Frontal cortex (tissue), 3 donors: ENCODE measurements at regions not wholly inside any gene's neighbourhood (a gene's known extent, or its start where the extent isn't known, plus 50 kb on each side); places are given as distances from the start of the nearest gene placed in this dataset.

Source experiments
- DNase-seq, 2 donors: peaks; one replicate each; pipeline ENCODE4 v3.0.0; 2012; ENCODE audit warnings: low spot score in 2 of 2
- FAIRE-seq: peaks from 2 replicates; lab custom pipeline; 2012; peaks lifted over from hg19 to GRCh38; lab: Jason Lieb, UNC
- donor health status: control.
- donor health status: control.
- donor health status: control.

GRCh38 chr14:101125313-101125712 lies 221.8 kb upstream of the RTL1 start:
- FAIRE-seq, result no peak

GRCh38 chr14:101125719-101126651 lies 222.5 kb upstream of the RTL1 start:
- DNase-seq (no peak), FAIRE-seq (no peak)

More at GRCh38 chr14:101125313-101125712, 221.8 kb upstream of the RTL1 start:
- no peak for DNase-seq

- DNase-seq (no peak), FAIRE-seq (no peak)
These were observed 223.2 kb upstream of the RTL1 start for GRCh38 chr14:101126731-101127130.

GRCh38 chr14:101127224-101127623 lies 223.7 kb upstream of the RTL1 start:
- DNase-seq (no peak), FAIRE-seq (no peak)

GRCh38 chr14:101128478-101129321 lies 225.2 kb upstream of the RTL1 start:
- FAIRE-seq (no peak), DNase-seq (no peak)

- no peak for FAIRE-seq
These were observed 226.1 kb upstream of the RTL1 start for GRCh38 chr14:101129521-101130167.

GRCh38 chr14:101130861-101131260 lies 227.3 kb upstream of the RTL1 start:
- DNase-seq (no peak), FAIRE-seq (no peak)

More at GRCh38 chr14:101129521-101130167, 226.1 kb upstream of the RTL1 start:
- no peak for DNase-seq

- FAIRE-seq (no peak), DNase-seq (no peak)
These were observed 228.0 kb upstream of the RTL1 start for GRCh38 chr14:101131451-101131916.

- FAIRE-seq (no peak), DNase-seq (no peak)
These were observed 228.6 kb upstream of the RTL1 start for GRCh38 chr14:101132051-101132571.

GRCh38 chr14:101132588-101132987 lies 229.1 kb upstream of the RTL1 start:
- no peak for FAIRE-seq
- no peak for DNase-seq

- FAIRE-seq (no peak), DNase-seq (no peak)
These were observed 229.5 kb upstream of the RTL1 start for GRCh38 chr14:101133068-101133467.

GRCh38 chr14:101134161-101134631 lies 230.7 kb upstream of the RTL1 start:
- FAIRE-seq (no peak), DNase-seq (no peak)

GRCh38 chr14:101134851-101135433 lies 231.4 kb upstream of the RTL1 start:
- DNase-seq (no peak), FAIRE-seq (no peak)

GRCh38 chr14:101135796-101136742 lies 232.5 kb upstream of the RTL1 start:
- DNase-seq (no peak), FAIRE-seq (no peak)

- DNase-seq, result no peak
- no peak for FAIRE-seq
These were observed 233.7 kb upstream of the RTL1 start for GRCh38 chr14:101137234-101137633.

GRCh38 chr14:101147848-101148247 lies 244.3 kb upstream of the RTL1 start:
- FAIRE-seq, result no peak

GRCh38 chr14:101150039-101150610 lies 246.6 kb upstream of the RTL1 start:
- DNase-seq, result no peak
- no peak for FAIRE-seq

More at GRCh38 chr14:101147848-101148247, 244.3 kb upstream of the RTL1 start:
- DNase-seq, result no peak
